GM13977 (cell line): ENCODE measurements at regions not wholly inside any gene's neighbourhood (a gene's known extent, or its start where the extent isn't known, plus 50 kb on each side); places are given as distances from the start of the nearest gene placed in this dataset.
A peak's percentile ranks its signal among the peaks of the same experiment; 100 is the strongest.

Experiments
- DNase-seq: peaks from one replicate; pipeline ENCODE4 v3.0.0; 2012; ENCODE audit warnings: low spot score
- in situ Hi-C: fragments of 300-500 bp; cut with MboI; formaldehyde crosslinking; loops from one replicate; pipeline ENCODE4 v1.12.0; 2022; ENCODE audit warnings: low sequenced_read_pairs, low pct_unique_long_range_greater_than_20kb, mixed read lengths, inconsistent platforms; ENCODE audit not compliant: unreplicated experiment
- TF ChIP-seq, protein P1 (sequence below): IDR thresholded peaks from 2 replicates; pipeline ENCODE4 v1.5.1; 2012; ENCODE audit warnings: mild to moderate bottlenecking, control low read depth; ENCODE audit not compliant: insufficient read depth; ENCODE audit errors: extremely low read depth, missing control alignments

DNA sequence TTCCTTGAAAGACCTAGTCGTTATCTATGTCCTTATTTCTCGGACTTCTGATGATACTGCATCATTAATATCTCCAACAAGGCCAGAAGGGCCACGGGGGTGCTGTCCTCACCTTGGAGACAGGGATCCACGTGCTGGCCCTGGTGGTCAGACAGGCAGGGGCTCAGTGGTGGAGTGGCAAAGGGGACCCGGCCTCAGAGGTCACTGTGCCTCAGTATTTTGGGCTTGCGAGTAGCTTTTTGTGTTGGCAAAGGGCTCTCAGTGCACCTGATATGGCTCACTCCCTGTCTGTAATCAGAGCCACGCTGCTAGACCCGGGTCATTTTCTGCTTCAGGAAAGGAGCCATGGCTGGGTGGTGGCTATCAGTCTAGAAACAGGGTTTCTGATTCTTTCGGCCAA lies 135.1 kb downstream of the GADD45G start:
- TF ChIP-seq, protein P1, sequence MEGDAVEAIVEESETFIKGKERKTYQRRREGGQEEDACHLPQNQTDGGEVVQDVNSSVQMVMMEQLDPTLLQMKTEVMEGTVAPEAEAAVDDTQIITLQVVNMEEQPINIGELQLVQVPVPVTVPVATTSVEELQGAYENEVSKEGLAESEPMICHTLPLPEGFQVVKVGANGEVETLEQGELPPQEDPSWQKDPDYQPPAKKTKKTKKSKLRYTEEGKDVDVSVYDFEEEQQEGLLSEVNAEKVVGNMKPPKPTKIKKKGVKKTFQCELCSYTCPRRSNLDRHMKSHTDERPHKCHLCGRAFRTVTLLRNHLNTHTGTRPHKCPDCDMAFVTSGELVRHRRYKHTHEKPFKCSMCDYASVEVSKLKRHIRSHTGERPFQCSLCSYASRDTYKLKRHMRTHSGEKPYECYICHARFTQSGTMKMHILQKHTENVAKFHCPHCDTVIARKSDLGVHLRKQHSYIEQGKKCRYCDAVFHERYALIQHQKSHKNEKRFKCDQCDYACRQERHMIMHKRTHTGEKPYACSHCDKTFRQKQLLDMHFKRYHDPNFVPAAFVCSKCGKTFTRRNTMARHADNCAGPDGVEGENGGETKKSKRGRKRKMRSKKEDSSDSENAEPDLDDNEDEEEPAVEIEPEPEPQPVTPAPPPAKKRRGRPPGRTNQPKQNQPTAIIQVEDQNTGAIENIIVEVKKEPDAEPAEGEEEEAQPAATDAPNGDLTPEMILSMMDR = no peak
- no peak for DNase-seq
- in situ Hi-C loops = no loop called here

DNA sequence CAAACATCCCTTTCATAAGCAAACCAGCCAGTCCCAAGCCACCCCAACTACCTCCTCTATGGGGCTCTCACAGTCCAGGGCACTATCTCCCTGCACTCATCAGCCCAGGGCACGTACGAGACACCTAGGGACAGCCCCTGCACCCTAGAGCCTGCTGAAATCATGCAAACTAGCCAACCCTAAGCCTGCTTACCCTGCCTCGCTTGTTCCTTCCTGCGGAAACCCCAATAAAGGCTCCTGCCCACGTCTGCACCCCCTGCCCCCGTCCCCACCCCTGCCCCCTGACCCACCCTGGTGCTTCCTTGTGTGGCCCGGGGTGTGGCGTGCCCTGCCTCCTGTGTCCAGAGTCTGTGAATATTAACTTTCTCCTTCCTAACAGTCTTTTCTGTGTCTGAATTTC lies 135.9 kb downstream of the GADD45G start:
- TF ChIP-seq, protein P1 = peak; percentile 6
- DNase-seq = peak; percentile 56
- in situ Hi-C loops = no loop called here

DNA sequence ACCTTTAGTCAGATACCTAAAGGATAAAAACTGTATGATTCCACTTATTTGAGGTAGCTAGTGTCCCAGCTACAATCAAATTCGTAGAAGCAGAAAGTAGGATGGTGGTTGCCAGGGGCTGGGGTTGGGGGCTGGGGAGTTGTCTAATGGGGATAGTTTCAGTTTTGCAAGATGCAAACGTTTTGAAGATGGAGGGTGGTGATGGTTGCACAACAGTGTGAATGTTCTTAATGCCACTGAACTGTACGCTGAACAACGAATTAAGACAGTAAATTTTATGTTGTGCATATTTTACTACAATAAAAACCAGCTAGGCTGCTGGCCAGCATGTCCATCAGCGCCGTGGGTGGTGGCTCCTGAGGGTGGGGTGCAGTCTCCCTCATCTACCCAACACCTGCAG lies 137.8 kb downstream of the GADD45G start:
- in situ Hi-C loops = no loop called here
- no peak for DNase-seq
- TF ChIP-seq, protein P1 = no peak

DNA sequence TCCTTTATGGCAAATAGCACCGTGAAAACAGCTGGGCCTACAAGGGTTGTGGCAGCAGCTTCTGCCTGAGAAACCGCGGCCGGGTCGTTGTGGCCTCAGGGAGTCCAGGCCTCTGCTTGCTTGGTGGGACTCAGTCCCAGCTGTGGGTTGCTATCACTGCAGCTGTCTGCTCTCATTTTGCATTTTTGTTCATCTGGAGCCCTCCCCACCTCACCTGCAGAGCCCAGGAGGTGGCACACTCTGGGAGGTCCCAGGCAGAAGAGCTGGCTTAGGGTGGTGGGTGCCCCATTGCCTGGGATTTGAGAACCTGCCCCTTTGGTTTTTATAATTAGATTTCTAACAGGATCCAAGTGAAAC lies 138.4 kb downstream of the GADD45G start:
- in situ Hi-C loops = no loop called here
- TF ChIP-seq, protein P1 = no peak
- DNase-seq = peak; percentile 53

DNA sequence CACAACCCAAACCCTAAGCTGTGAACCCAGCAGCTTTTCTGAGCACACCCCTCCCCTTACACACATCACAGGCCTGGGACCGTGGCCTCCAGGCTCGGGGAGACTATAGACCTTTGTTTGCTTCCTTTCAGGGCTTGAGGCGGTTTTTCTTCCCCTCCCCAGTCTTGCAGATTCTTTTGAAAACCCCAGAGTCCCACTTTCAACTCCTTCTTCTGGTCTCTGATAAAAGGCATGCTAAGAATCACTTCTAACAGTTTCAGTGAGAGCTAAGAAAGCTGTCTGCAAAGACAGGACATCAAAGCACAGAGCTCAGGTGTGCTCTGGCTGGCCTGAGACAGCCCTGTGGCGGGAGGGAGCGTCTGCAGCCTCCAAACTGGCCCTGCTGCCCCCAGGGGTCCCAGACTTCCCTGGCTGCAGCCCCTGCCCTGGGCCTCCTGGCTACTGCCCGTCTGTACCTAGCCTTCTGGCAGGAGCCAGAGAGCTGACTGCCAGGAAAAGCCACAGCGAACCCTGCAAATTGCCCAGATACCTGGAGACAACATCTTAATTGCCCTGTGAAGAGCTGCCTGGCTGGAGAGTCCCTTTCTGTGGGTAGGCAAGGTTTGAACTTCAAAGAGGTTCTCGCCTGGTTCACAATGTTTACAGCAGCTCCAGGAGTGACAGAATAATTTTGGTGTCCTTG lies 138.9 kb downstream of the GADD45G start:
- TF ChIP-seq, protein P1 = peak; percentile 7
- peak; percentile 63 for DNase-seq
- in situ Hi-C loops = no loop called here

DNA sequence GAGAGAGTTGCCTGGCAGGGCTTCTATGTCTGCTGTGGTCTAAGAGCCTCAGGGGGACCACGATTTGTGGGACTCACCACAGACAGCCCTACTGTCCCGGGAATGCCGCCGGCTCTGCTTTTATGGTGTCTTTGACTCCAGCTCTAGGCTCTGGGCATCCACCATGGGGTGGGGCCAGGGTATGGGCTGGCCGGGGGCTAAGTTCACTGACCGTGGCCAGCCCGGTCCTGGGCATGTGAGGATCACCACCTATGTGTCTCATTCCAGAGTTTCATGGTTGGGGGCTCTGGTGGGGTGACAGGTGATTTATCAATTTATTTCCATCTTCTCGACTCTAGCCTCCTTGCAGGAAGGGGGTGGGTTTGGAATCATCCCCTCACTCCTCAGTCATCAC lies 139.4 kb downstream of the GADD45G start:
- no peak for DNase-seq
- TF ChIP-seq, protein P1 = no peak
- in situ Hi-C loops = no loop called here
